Tibial nerve (tissue), 4 donors: ENCODE measurements at regions not wholly inside any gene's neighbourhood (a gene's known extent, or its start where the extent isn't known, plus 50 kb on each side); places are given as distances from the start of the nearest gene placed in this dataset.

ENCODE experiments used
- DNase-seq, 2 donors: peaks; one replicate each; pipeline ENCODE4 v3.0.0-alpha.2; 2019; ENCODE audit warnings: low spot score in 2 of 2
- H3K27ac ChIP-seq, 4 donors: fragments of 200-600 bp; sonication (generic) in 3 of 4; one replicate each; pipeline ENCODE4 v1.5.1; 2017 to 2019; ENCODE audit warnings: mild to moderate bottlenecking in 1 of 4
- H3K27me3 ChIP-seq, 2 donors: fragments of 200-600 bp; sonication (generic) in 1 of 2; one replicate each; pipeline versions ENCODE4 v1.5.1 to v1.6.0; 2017 to 2019
- H3K36me3 ChIP-seq, 3 donors: fragments of 200-600 bp; sonication (generic); one replicate each; pipeline ENCODE4 v1.5.1; 2018 to 2019
- H3K4me1 ChIP-seq, 4 donors: fragments of 200-600 bp; sonication (generic) in 3 of 4; one replicate each; pipeline ENCODE4 v1.5.1; 2017 to 2019
- H3K4me3 ChIP-seq, 4 donors: fragments of 200-600 bp; sonication (generic) in 3 of 4; one replicate each; pipeline ENCODE4 v1.5.1; 2017 to 2019; ENCODE audit warnings: mild to moderate bottlenecking in 1 of 4, moderate library complexity in 1 of 4
- H3K9me3 ChIP-seq, 4 donors: fragments of 200-600 bp; sonication (generic) in 3 of 4; one replicate each; pipeline ENCODE4 v1.5.1; 2017 to 2019
- EP300 ChIP-seq, 2 donors: sonication (generic); formaldehyde crosslinking; IDR thresholded peaks; one replicate each; pipeline ENCODE4 v1.6.1; 2017; ENCODE audit warnings: antibody characterized with exemption in 2 of 2, mild to moderate bottlenecking in 1 of 2
- POLR2A ChIP-seq, 2 donors: fragments of 450-650 bp; IDR thresholded peaks; one replicate each; pipeline ENCODE4 v1.6.1; 2017; ENCODE audit warnings: antibody characterized with exemption in 2 of 2, mild to moderate bottlenecking in 2 of 2, moderate library complexity in 2 of 2
- WGBS, 2 donors: methylation state at CpG; one replicate each; pipeline ENCODE4 v1.1.5; 2018; 5-methylcytosine and 5-hydroxymethylcytosine counted together
- TF ChIP-seq, protein P1 (sequence below), 5 experiments: fragments of 200-600 bp in 3 of 5; fragments of 450-650 bp in 2 of 5; sonication (generic) in 3 of 5; IDR thresholded peaks; one replicate each; pipeline ENCODE4 v1.5.1; 2016 to 2019; ENCODE audit warnings: antibody characterized with exemption in 5 of 5, mild to moderate bottlenecking in 3 of 5, moderate library complexity in 2 of 5

- H3K27me3 ChIP-seq = no peaks in the 10 kb centered on the region
- peak in 1 of 2 donors; percentile 48 for DNase-seq
Observed at GRCh38 chr3:194928831-194929577, 243.3 kb downstream of the FAM43A start.

DNA sequence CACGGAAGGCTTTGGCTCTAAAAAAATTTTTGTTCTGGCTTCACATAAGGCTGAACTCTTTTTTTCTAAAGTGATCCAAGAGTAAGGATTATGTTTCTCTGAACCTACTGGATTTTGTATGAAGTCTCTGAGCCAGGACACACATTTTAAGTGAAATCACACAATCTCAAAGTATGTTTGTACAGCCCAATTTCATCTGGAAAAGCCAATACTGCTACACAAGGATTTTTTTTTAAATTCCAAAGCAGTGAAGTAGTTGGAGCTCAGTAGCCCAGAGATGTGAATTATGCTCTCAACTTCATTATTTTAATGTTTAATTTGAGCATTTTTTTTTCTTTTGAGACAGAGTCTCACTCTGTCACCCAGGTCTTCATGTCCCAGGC is 243.9 kb downstream of the FAM43A start:
- Histone ChIP-seq H3K27ac (peak overlapping the region in 1 of 4 donors; percentile 40), H3K36me3 (no peaks in the 10 kb centered on the region), H3K4me1 (peaks cover 0 to 49% (median 18%) of the 10 kb centered on the region in 4 donors), H3K4me3 (no peak overlapping the region), H3K9me3 (no peaks in the 10 kb centered on the region), H3K27me3 (no peaks in the 10 kb centered on the region)
- WGBS, 2 donors = 57 to 69% methylated on average over 1 of the region's 1 CpG
- TF ChIP-seq, protein P1, sequence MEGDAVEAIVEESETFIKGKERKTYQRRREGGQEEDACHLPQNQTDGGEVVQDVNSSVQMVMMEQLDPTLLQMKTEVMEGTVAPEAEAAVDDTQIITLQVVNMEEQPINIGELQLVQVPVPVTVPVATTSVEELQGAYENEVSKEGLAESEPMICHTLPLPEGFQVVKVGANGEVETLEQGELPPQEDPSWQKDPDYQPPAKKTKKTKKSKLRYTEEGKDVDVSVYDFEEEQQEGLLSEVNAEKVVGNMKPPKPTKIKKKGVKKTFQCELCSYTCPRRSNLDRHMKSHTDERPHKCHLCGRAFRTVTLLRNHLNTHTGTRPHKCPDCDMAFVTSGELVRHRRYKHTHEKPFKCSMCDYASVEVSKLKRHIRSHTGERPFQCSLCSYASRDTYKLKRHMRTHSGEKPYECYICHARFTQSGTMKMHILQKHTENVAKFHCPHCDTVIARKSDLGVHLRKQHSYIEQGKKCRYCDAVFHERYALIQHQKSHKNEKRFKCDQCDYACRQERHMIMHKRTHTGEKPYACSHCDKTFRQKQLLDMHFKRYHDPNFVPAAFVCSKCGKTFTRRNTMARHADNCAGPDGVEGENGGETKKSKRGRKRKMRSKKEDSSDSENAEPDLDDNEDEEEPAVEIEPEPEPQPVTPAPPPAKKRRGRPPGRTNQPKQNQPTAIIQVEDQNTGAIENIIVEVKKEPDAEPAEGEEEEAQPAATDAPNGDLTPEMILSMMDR (IDR thresholded peaks at IDR 0.05) = no peak
- TF ChIP-seq POLR2A (IDR thresholded peaks at IDR 0.05) = no peak
- TF ChIP-seq EP300 (IDR thresholded peaks at IDR 0.05) = no peak
- no peak for DNase-seq

More at GRCh38 chr3:194928831-194929577, 243.3 kb downstream of the FAM43A start:
- TF ChIP-seq POLR2A (IDR thresholded peaks at IDR 0.05) (no peak), EP300 (IDR thresholded peaks at IDR 0.05) (peak in 1 of 2 donors; percentile 42)
- TF ChIP-seq, protein P1 (IDR thresholded peaks at IDR 0.05) = peak; percentile 47 to 98 (median 60)
- Histone ChIP-seq H3K27ac (peak overlapping the region in 2 of 4 donors; percentile 9 to 40), H3K4me3 (peak overlapping the region in 1 of 4 donors; percentile 40), H3K36me3 (no peaks in the 10 kb centered on the region), H3K9me3 (no peaks in the 10 kb centered on the region), H3K4me1 (peaks cover 0 to 49% (median 18%) of the 10 kb centered on the region in 4 donors)
- 39 to 46% methylated on average over 27 to 30 of the region's 30 CpGs for WGBS, 2 donors

DNA sequence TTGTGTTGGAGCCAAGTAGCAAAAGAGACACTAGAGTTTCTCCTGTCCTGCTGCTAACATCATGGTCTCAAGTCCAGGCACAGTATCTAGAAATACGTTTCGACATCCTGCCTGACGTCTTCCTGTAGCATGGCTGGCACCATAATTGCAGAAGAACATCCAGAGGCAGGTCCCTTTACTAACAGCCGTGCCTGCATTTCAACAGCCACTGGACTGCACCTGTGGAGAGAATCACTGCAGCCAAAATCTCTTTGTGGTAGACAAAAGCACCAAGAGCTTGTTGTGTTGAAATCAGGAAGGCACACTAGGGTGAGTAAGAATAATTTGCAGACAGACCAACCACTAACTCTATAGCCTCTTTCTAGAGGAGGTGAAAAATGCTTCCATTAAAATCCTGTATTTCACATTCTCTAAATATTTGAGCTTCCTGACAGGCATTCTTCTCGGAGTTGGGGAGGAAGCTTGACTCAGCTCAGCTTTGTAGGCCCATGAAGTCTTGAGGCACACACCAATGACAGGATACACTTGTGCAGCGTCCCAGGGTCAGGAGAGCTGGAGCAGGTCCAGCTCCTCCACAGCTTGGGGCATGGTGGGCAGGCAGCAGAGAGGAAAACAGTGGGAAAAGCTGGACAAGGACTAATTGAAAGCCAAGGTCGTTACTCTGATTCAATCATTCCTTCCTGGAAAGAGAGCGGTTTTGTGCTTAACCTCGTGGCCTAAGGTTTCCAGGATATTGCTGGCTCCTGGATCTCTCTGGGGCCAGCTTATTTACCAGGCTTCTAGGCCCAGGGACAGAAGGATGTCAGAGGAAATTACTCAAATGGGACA is 244.9 kb downstream of the FAM43A start:
- H3K9me3 ChIP-seq = no peaks in the 10 kb centered on the region
- 38 to 40% methylated on average over 9 of the region's 9 CpGs for WGBS, 2 donors
- no peak overlapping the region for H3K4me3 ChIP-seq
- H3K27ac ChIP-seq = peak overlapping the region in 2 of 4 donors; percentile 30 to 61
- peak in 1 of 2 donors; percentile 31 for DNase-seq
- no peaks in the 10 kb centered on the region for H3K36me3 ChIP-seq
- H3K27me3 ChIP-seq = no peaks in the 10 kb centered on the region
- H3K4me1 ChIP-seq = peaks cover 0 to 49% (median 18%) of the 10 kb centered on the region in 4 donors
- TF ChIP-seq, protein P1 (IDR thresholded peaks at IDR 0.05) = no peak
- TF ChIP-seq EP300 (IDR thresholded peaks at IDR 0.05) (peak in 1 of 2 donors; percentile 80), POLR2A (IDR thresholded peaks at IDR 0.05) (no peak)

DNA sequence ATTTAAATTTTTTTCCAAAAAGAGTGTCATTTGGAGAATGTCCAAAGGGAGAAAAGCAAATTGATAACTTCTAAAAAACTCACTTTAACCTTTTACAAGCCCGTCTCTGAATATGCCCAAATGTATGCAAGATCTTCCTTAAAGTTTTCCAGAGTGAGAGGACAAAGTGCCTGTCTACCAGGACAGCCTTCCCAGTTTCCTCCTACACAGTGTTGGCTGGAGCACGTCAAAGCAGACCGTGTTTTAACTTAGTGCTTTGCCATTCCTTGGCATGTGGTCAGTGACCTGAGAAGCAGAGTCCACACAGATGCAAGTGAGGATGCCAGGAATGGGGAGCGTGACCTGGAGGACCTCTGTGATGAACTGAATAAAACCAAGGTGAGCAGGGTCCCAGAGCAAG is 245.7 kb downstream of the FAM43A start:
- H3K27me3 ChIP-seq = no peaks in the 10 kb centered on the region
- no peak for DNase-seq
- peak overlapping the region in 2 of 4 donors; percentile 49 to 61 for H3K27ac ChIP-seq
- H3K36me3 ChIP-seq = no peaks in the 10 kb centered on the region
- H3K4me1 ChIP-seq = peaks cover 0 to 49% (median 18%) of the 10 kb centered on the region in 4 donors
- WGBS, 2 donors = 40 to 42% methylated on average over 4 of the region's 4 CpGs
- no peak for TF ChIP-seq EP300 (IDR thresholded peaks at IDR 0.05)
- TF ChIP-seq, protein P1 (IDR thresholded peaks at IDR 0.05) = no peak
- no peak for TF ChIP-seq POLR2A (IDR thresholded peaks at IDR 0.05)
- H3K9me3 ChIP-seq = no peaks in the 10 kb centered on the region
- no peak overlapping the region for H3K4me3 ChIP-seq
